ENCODE measurements at regions not wholly inside any gene's neighbourhood (a gene's known extent, or its start where the extent isn't known, plus 50 kb on each side); places are given as distances from the start of the nearest gene placed in this dataset.
A peak's percentile ranks its signal among the peaks of the same experiment; 100 is the strongest.
"Not testable (repeated sequence)": the region's sequence is repeated elsewhere in the genome, so short reads cannot be mapped to it uniquely, and the experiment has no call there.

DNA sequence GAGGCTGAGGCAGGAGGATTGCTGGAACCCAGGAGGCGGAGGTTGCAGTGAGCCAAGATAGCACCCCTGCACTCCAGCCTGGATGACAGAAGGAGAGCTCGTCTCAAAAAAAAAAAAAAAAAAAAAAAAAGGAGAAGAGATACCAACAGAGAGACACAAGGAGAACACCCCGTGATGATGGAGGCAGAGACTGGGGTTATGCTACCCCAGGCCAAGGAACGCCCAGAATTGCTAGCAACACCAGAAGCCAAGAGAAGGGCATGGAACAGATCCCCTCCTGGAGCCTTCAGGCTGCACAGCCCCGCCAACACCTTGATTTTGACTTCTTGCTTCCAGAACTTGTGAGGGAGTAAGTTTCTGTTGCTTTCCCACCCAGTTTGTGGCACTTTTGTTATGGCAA is 148.0 kb upstream of the FOXN3 start:
- DNase-seq = no peak

DNA sequence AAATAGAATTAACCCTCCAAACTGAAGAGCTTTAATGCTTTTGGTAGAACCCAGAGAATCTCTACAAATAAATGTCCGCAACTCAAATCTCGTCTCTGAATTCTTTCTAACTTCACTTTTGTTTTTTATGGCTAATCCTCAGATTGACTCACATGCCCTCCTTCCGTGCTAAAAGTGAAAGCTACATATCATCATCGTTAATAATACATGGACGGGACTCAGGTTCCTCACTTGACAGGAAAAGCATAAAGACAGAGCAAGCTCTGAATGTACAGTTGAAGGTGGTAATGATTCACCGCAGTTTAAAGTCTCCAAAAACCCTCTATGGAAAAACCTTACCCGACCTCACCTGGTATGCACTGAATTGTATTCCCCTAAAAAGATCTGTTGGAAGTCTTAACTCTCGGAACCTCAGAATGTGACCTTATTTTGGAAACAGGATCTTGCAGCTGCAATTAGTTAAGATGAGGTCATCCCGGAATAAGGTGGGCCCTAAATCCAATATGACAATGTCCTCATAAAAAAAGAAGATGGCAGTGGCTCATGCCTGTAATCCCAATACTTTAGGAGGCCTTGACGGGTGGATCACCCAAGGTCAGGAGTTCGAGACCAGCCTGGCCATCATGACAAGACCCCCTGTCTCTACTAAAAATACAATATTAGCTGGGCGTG is 147.4 kb upstream of the FOXN3 start:
- no peak for DNase-seq

DNA sequence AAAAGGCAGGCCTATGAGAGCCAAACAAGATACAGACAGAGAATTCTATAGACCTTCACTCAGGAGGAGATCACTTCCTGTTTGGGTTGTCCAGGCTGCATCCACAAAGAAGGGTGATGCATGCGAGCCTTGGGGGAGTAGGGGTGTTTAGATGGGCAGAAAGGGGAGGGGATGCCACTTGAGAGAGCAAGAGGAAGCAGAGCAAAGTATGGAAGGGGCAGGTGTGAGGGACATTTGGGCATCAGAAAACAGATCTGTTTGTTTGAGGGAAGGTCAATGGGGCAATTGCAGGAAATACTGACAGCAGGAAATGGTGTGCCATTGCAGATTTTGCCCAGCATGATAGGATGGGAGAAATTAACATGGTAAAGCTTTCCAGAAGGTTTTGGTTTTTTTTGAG is 146.4 kb upstream of the FOXN3 start:
- no peak for DNase-seq

DNA sequence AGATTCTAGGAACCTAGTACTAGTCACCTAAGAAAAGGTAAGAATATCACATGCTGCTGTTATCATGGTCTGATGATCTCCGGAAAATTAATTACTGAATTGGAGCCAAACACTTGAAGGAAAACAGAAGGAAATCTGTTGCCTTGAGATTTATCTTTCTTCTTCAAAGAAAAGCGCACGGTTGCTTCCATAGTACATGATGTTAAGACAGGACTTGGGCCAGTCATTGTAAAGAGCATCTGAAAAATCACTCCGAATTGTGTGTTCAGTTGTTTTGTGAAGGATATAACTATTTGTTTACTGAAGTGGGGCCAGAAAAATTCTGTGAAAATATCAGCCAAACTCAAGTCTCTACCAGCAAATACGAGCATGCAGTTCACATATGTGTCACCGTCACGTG is 134.9 kb upstream of the FOXN3 start:
- DNase-seq = no peak

DNA sequence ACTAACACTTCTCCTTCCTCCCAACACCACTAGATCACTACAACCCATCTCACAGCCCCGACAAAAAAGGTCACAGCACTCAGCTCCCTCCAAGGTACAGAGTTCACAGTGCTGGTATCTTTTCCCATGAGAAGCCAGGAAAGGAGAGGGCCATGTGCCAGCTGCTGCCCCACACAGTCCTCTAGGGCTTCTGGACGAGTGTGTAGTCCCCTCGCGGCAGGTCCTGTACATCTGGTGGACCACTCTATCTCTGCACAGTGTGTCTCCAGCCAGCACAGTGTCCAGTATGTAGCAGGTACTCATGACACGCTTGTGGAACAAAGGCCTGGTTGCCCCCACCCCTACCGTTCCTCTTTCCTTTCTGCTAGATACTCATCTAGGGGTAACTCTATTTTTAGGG is 134.4 kb upstream of the FOXN3 start:
- no peak for DNase-seq

DNA sequence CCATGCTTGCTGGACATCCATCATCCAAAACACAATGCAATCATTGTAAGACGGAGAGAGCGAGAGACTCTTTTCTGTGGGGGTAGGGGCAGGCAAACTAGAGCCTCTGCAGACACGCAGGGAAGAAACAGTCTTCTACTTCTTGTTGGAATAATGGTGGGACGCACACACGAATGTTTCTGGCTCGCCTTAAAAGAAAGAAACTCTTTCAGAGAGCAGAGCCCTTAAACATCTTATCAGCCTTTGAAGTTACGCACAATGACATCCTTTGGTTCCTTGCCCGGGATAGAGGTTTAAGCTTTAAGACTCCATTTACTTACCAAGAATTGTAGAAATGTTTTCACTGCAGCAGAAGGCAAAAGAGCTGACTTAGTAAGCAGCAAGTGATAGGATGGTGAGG is 133.8 kb upstream of the FOXN3 start:
- no peak for DNase-seq

DNA sequence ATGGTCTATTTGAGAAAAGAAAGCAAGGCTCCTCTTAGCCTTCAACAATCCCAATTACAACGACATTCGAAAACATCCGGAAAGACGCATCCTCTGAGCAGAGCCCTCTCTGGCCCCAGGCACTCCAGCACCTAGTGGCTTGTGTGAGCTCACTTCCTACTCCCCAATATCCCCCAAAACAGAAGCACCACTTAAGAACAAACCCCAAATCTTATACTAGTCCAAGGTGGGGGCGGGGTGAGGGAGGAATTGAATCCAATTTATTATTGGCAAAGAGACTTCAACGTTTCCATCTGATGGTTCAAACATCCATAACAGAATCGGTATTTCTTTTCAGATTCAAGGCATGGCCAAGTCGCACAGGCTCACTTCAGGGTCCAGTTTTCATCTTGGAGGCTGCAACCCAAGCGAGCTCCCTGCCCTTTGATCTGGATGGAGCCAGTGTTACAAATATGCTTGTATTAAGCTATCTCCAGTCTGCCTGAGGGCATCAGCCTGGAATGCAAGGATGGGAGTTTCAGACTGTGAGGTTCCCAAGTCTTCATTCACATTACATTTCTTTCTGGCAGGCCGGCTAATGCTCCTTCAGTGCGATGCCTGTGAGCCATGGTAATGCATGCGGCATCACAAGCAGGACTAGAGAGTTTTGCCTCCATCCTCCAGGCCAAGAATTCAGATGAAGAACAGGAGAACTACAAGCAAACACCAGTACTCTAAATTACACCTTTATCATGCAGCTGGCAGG is 132.5 kb upstream of the FOXN3 start:
- no peak for DNase-seq

DNA sequence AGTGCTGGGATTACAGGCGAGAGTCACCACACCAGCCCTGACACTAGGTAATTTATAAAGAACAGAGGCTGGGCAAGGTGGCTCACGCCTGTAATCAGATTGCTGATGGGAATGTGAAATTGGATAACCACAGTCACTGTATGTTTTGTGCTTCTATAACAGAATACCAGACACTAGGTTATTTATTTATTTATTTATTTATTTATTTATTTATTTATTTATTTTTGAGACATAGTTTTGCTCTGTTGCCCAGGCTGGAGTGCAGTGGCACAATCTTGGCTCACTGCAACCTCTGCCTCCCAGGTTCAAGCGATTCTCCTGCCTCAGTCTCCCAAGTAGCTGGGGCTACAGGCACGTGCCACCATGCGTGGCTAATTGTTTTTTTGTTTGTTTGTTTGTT is 130.0 kb upstream of the FOXN3 start:
- not testable (repeated sequence) for DNase-seq

DNA sequence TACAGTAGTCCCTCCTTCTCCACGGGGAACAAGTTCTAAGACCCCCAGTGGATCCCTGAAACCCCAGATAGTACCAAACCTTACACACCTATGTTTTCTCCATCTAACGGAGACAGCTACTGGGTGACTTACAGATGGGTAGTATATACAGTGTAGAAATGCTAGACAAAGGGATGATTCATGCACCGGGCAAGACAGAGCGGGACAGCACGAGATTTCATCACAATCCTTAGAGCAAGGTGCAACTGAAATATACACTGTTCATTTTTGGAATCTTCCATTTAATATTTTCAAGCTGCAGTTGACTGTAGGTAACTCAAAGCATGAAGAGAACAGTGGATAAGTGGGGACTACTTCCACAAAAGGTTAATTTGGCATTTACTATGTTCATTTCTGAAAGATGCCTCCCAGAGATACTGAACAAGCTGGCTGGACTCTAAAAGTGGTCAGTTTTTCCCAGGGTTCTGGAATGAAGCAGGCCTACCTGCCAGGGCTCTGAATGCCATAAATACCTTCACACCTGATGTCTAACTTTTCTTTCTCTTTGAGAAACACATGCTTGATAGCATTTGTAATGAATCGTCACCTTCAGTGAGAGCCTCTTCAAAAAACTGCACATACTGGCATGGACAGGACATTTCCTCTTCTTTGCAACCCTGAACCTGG is 127.7 kb upstream of the FOXN3 start:
- no peak for DNase-seq

DNA sequence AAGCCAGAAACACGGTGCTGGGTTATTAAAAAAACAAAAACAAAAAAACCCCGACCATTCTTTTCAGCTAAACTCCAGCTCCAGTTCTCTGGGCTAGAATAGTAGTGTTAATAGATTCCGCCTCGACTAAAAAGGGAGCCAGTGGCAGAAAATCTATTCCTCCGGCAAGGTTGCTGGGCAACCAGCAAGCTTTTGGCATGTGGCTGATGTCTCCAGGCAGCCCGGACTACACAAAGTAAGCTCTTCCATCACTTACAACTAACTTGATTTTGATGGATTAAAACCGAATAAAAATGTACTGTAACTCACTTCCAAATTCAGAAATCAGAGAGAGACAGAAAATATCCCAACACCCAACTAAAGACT is 126.4 kb upstream of the FOXN3 start:
- peak; percentile 68 for DNase-seq

DNA sequence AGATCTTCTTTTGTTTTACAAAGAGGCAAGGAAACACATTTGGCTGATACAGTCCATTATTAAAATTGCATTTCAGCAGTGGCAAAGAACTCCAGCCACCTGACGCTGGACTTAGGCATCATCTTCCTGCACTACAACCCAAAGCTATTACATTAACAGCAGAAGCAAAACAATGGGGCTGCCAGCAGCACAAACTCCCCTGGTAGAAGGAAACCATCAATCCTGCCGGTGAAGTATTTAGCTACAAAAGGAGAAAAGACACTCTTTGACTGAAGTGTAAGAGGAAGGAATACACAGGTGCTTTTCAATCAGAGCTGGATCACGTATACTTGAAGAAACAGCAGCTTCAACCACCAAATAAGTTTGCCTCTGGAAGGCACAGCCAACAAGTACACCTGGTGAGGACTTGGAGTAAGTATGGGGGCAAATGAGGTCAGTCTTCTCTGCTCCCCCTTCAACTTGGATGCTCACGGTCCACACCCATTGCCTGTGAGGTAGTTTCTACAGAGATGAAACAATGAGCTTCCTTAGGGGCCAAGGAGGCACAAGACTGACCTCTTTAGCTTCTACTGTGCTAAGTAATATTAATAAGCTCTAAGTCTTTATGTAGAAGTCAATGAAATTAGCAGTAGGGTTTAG is 125.9 kb upstream of the FOXN3 start:
- no peak for DNase-seq

DNA sequence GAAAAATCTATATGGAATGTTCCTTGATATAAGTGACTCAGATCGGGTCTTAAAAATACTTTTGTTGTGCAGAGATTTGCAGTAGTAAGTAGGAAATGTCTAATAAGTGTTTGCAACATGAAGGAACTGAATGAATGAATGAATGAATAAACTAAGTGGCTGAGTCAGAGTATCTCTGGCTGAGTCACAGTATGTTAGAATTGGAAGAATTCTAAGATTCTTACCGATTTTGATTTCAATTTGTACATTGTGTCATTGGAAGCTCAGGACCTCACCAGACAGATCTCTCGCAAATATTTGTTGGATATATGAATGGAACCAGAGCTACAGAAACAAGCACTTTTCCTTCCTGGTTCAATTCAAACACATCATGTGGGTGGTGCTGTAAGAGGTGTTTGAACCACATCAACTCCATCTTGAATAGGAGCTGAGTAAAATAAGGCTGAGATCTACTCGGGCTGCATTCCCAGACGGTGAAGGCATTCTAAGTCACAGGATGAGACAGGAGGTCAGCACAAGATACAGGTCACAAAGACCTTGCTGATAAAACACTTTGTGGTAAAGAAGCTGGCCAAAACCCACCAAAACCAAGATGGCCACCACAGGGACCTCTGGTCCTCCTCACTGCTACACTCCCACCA is 123.9 kb upstream of the FOXN3 start:
- DNase-seq = no peak

DNA sequence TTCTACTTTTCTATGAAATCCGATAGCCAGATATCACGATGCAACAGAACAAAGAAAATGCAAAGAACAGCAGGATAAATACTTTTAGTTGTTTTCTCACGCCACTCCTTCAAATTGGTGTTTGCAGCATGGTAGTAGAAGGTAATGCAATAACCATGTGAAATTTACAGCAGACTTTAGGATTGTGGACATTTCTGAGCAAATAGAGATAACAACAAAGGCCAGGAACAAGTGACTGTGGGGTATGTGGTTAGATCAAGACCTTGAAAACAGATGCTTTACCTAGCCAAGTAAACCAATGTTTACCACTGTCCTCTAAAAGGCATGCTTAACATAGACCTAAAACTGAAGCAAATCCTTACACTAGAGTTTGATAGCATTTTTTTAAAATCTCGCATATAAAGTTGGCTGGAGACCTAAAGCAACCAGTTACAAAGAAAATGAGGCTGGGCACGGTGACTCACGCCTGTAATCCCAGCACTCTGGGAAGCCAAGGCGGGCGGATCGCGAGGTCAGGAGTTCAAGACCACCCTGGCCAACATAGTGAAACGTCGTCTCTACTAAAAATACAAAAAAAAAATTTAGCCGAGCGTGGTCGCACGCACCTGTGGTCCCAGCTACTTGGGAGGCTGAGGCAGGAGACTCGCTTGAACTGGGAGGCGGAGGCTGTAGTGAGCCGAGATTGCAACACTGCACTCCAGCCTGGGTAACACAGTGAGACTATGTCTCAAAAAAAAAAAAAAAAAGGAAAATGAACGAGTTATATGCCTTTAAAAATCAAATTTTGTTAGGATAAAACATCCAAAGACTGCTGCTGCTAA is 123.2 kb upstream of the FOXN3 start:
- DNase-seq = no peak

DNA sequence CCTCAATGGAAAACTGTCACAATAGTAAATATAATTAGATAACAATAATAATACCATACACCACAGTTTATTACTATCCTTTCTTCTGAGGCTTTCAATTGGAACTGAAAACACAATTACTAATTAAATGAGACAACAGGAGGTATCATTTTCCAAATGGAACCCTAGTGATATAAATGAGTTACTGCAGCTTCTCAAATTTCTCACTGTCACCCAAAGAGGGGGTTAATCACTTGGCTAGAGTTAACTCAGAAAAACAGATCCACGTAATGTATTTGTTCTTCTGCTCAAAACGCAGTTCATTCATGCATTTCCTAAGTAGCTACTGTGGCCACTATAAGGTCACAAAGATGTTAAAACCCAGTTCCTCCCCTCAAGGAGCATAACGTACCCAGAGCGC is 120.9 kb upstream of the FOXN3 start:
- DNase-seq = no peak

DNA sequence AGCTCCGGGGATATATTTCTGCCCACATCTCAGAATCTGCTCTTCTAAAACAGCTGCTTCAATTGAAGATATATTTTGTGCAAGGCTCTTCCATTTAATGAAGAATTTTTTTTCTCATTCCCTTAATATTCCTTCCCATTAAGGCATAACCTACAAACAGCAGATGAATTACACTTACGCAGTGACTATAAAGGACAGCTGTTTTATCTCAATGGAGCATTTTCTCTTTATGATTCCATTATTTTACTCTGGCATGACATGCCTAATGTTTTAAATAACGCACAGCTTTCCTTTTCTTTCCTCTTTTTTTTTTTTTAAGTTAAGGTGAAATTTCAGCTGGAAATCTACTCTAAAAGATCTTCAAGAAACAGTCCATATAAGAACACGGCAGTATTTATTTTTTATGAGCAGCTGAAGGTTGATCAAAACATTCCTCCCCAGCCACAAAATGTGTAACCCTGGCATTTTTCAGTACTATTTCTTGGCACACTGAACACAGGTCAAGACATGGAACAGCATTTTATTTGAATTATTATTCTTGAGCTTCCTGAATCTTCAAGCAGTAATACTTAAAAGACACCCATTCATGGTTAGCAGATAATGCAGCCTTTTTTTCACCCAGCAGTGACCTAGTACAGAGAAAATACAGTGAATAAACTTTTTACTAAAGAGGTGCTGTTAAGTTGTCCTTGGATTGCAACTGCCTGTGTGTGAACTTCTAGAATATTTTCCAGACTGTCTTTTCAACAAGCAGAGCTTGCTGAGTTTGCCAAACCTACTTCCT is 118.1 kb upstream of the FOXN3 start:
- DNase-seq = no peak

DNA sequence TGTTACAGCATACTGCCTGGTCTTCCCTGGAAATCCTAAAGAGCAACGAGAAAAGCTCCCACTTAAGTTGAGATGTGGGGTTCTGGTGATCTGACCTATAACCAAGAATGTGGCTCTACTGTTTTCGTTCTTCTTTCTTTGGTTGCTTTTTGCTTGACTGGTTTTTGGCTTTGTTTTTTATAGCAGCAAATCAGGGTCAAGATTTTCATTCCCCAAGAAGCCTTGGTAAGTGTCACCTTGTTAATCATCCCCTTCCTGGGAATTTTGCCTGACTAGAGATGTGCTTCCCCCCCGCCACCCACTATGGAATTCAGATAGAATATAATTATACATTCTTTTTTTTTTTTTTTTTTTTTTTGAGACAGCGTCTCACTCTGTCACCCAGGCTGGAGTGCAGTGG is 116.7 kb upstream of the FOXN3 start:
- DNase-seq = no peak

DNA sequence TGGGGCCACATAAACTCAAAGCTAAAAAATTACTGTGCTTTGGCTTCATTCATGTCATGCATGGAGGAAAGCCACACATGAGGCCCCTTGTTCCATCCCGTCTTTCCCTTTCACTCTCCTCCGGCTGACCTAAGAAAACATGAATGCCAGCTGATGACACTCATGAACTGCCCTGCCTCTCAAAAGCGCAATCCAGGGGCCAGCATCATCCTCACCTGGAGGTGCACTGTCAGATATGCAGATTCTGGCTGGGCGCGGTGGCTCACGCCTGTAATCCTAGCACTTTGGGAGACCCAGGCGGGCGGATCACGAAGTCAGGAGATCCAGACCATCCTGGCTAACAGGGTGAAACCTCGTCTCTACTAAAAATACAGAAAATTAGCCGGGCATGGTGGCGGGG is 116.1 kb upstream of the FOXN3 start:
- DNase-seq = no peak

DNA sequence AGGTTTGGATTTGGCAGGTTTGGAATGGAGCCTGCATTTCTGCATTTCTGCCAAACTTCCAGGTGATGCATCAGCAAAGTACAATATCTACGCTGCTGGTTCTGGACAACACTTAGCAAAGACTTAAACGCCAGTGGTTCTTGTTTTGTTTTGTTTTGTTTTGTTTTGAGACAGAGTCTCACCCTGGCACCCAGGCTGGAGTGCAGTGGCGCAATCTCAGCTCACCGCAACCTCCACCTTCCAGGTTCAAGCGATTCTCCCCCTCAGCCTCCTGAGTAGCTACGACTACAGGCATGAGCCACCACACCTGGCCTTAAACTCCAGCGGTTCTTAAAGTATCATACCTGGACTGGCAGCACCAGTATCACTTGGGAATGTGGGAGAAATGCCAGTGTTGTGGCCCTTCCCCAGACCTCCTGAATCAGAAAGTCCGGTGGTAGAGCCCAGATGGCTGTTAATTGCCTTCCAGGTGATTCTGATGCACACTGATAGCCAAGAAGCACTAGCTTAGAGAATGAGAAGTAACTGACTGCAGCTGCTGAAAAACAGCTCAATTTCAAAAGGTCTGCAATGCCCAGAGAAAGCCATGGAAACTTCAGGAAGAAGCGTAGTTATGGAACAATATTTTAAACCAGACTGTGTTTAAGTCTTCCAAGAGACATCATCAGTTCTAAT is 114.8 kb upstream of the FOXN3 start:
- DNase-seq = peak; percentile 45

DNA sequence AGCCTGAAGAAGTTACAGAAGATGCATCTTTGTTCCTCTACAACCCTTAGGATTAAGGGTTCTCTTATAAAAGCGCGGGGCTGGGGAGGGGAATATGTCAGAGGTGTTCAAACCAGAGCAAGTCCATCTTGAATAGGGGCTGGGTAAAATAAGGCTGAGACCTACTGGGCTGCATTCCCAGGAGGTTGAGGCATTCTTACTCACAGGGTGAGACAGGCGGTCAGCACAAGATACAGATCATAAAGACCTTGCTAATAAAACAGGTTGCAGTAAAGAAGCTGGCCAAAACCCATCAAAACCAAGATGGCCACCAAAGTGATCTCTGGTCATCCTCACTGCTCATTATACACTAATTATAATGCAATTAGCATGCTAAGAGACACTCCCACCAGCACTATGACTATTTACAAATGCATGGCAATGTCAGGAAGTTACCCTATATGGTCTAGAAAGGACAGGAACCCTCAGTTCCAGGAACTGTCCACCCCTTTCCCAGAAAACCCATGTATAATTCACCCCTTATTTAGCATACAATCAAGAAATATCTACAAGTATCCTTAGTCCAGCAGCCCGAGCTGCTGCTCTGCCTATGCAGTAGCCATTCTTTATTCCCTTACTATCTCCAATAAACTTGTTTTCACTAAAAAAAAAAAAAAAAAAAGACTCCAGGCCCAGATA is 108.1 kb upstream of the FOXN3 start:
- DNase-seq = no peak

DNA sequence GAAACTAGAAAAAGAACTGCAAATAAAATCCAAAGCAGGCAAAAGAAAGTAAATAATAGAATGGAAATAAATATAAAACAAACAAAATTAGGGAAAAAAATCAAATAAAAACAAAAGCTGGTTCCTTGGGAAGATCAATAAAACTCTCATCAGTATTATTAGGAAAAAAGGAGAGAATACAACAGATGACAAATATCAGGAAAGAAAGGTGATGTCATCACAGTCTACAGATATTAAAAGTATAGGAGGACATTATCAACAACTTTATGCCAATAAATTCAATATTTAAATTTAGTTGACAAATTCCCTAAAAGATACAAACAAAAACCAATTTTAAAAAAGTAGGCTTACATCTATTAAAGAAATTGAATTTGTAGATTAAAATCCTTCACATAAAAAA is 107.4 kb upstream of the FOXN3 start:
- DNase-seq = no peak
